22Rv1 (cell line): ENCODE measurements at regions not wholly inside any gene's neighbourhood (a gene's known extent, or its start where the extent isn't known, plus 50 kb on each side); places are given as distances from the start of the nearest gene placed in this dataset.

Source experiments
- H3K27ac ChIP-seq: fragments of 450-650 bp; 2 replicates; pipeline ENCODE4 v1.5.1; 2017
- CTCF ChIP-seq: fragments of 450-650 bp; IDR thresholded peaks from 2 replicates; pipeline ENCODE4 v1.5.1; 2017; ENCODE audit warnings: mild to moderate bottlenecking
- ZFX ChIP-seq: fragments of 450-650 bp; IDR thresholded peaks from 2 replicates; pipeline ENCODE4 v1.6.1; 2017; ENCODE audit warnings: antibody characterized with exemption, borderline replicate concordance

- TF ChIP-seq ZFX (no peak), CTCF (no peak)
- no peak overlapping the region for H3K27ac ChIP-seq
These were observed 1737.9 kb upstream of the C9orf72 start for GRCh38 chr9:29311221-29311620.

GRCh38 chr9:29312327-29312726 is 1739.0 kb upstream of the C9orf72 start:
- no peak overlapping the region for H3K27ac ChIP-seq
- no peak for TF ChIP-seq ZFX
- no peak for TF ChIP-seq CTCF

- TF ChIP-seq CTCF (no peak), ZFX (no peak)
- no peak overlapping the region for H3K27ac ChIP-seq
These were observed 1746.6 kb upstream of the C9orf72 start for GRCh38 chr9:29319736-29320513.

- TF ChIP-seq ZFX (no peak), CTCF (no peak)
- no peak overlapping the region for H3K27ac ChIP-seq
These were observed 1749.0 kb upstream of the C9orf72 start for GRCh38 chr9:29322240-29322639.

- no peak overlapping the region for H3K27ac ChIP-seq
- TF ChIP-seq ZFX (no peak), CTCF (no peak)
These were observed 1752.6 kb upstream of the C9orf72 start for GRCh38 chr9:29325894-29326293.

- TF ChIP-seq CTCF (no peak), ZFX (no peak)
- no peak overlapping the region for H3K27ac ChIP-seq
These were observed 1759.5 kb upstream of the C9orf72 start for GRCh38 chr9:29332789-29333188.

- no peak overlapping the region for H3K27ac ChIP-seq
- TF ChIP-seq CTCF (no peak), ZFX (no peak)
These were observed 1763.0 kb upstream of the C9orf72 start for GRCh38 chr9:29336281-29336680.
